ENCODE measurements at regions not wholly inside any gene's neighbourhood (a gene's known extent, or its start where the extent isn't known, plus 50 kb on each side); places are given as distances from the start of the nearest gene placed in this dataset.

GRCh38 chr2:103268841-103269498 lies 507.1 kb downstream of the TMEM182 start:
- no peak for DNase-seq (ENCODE audit: low read depth in 2 of 2)

GRCh38 chr2:103276869-103277268 lies 515.0 kb downstream of the TMEM182 start:
- DNase-seq (ENCODE audit: low read depth in 2 of 2), result no peak

- DNase-seq (ENCODE audit: low read depth in 2 of 2), result no peak
These were observed 522.9 kb downstream of the TMEM182 start for GRCh38 chr2:103284750-103285149.

- DNase-seq (ENCODE audit: low read depth in 2 of 2), result no peak
These were observed 523.5 kb downstream of the TMEM182 start for GRCh38 chr2:103285354-103285753.

GRCh38 chr2:103287746-103288145 lies 525.9 kb downstream of the TMEM182 start:
- DNase-seq (ENCODE audit: low read depth in 2 of 2), result no peak

- DNase-seq (ENCODE audit: low read depth in 2 of 2), result no peak
These were observed 526.9 kb downstream of the TMEM182 start for GRCh38 chr2:103288696-103289095.

GRCh38 chr2:103289105-103289725 lies 527.4 kb downstream of the TMEM182 start:
- no peak for DNase-seq (ENCODE audit: low read depth in 2 of 2)

- DNase-seq (ENCODE audit: low read depth in 2 of 2), result no peak
These were observed 530.7 kb downstream of the TMEM182 start for GRCh38 chr2:103292573-103292972.

GRCh38 chr2:103293067-103293741 lies 531.4 kb downstream of the TMEM182 start:
- no peak for DNase-seq (ENCODE audit: low read depth in 2 of 2)

GRCh38 chr2:103293742-103294077 lies 531.9 kb downstream of the TMEM182 start:
- no peak for DNase-seq (ENCODE audit: low read depth in 2 of 2)

GRCh38 chr2:103294420-103294819 lies 532.6 kb downstream of the TMEM182 start:
- no peak for DNase-seq (ENCODE audit: low read depth in 2 of 2)

GRCh38 chr2:103295591-103295990 lies 533.8 kb downstream of the TMEM182 start:
- DNase-seq (ENCODE audit: low read depth in 2 of 2), result no peak

- DNase-seq (ENCODE audit: low read depth in 2 of 2), result no peak
These were observed 562.8 kb downstream of the TMEM182 start for GRCh38 chr2:103324671-103325070.

GRCh38 chr2:103327386-103327785 lies 565.6 kb downstream of the TMEM182 start:
- DNase-seq (ENCODE audit: low read depth in 2 of 2), result no peak

- DNase-seq (ENCODE audit: low read depth in 2 of 2), result no peak
These were observed 566.1 kb downstream of the TMEM182 start for GRCh38 chr2:103327966-103328365.

GRCh38 chr2:103335403-103335802 lies 573.6 kb downstream of the TMEM182 start:
- no peak for DNase-seq (ENCODE audit: low read depth in 2 of 2)

- DNase-seq (ENCODE audit: low read depth in 2 of 2), result no peak
These were observed 577.0 kb downstream of the TMEM182 start for GRCh38 chr2:103338819-103339218.

GRCh38 chr2:103346780-103347179 lies 584.9 kb downstream of the TMEM182 start:
- DNase-seq (ENCODE audit: low read depth in 2 of 2), result no peak

- no peak for DNase-seq (ENCODE audit: low read depth in 2 of 2)
These were observed 591.9 kb downstream of the TMEM182 start for GRCh38 chr2:103353774-103354173.

GRCh38 chr2:103355287-103355686 lies 593.5 kb downstream of the TMEM182 start:
- DNase-seq (ENCODE audit: low read depth in 2 of 2), result no peak

GRCh38 chr2:103361712-103362111 lies 599.9 kb downstream of the TMEM182 start:
- DNase-seq (ENCODE audit: low read depth in 2 of 2), result no peak

- DNase-seq (ENCODE audit: low read depth in 2 of 2), result no peak
These were observed 601.8 kb downstream of the TMEM182 start for GRCh38 chr2:103363639-103364038.

- DNase-seq (ENCODE audit: low read depth in 2 of 2), result no peak
These were observed 602.3 kb downstream of the TMEM182 start for GRCh38 chr2:103364177-103364576.
